Kasumi-1 (cell line): ENCODE measurements at regions not wholly inside any gene's neighbourhood (a gene's known extent, or its start where the extent isn't known, plus 50 kb on each side); places are given as distances from the start of the nearest gene placed in this dataset.
"Not testable (repeated sequence)": the region's sequence is repeated elsewhere in the genome, so short reads cannot be mapped to it uniquely, and the experiment has no call there.

Experiments
- DNase-seq, 2 experiments: peaks; one replicate each; lab custom pipeline; 2025; lab: John Stamatoyannopoulos, UW

DNA sequence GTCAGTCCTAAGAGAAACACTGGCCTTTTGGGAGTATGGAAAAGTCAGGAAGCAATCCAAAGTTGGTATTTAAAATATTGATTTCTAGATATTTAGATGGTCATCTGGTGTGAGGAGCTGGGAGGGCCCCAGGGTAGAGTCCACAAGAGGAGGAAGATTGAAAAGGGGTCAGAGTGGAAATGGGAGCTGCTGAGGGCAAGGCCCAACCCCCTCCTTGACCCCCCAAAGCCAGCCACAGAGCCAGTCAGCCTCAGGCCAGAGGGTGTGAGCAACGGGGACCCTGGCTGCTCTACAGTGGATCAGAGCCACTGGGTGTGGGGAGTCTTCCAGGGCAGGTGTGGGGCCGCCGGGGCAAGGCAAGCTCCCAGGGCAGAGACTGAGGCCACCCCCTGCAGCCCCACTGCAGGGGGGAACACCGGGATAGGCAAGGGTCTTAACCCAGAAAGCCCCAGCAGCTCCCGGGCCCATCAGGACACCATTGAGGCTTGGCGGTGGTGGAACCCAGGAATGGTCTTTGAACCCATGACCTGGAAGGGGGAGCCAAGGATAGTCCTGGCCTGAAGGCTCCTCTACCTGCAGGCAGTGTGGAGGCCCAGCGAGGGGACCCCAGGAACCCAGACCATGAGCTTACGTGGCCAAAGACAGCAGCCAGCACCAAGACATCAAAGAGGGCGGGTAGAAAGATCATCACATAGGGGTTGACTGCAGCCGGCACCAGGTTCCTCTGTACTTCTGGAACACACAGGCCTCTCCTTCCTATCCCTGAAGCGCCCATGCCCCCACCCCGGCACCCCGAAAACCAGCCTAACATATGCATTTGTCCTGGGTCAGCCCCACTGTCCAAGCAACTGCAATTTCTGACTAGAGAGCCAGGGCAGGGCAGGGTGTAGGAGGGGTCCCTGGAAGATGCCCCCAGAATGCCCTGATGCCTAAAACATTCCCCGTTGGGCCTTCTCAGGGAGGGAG, 51.3 kb upstream of the CSPG4 start:
- DNase-seq: not testable (repeated sequence)

DNA sequence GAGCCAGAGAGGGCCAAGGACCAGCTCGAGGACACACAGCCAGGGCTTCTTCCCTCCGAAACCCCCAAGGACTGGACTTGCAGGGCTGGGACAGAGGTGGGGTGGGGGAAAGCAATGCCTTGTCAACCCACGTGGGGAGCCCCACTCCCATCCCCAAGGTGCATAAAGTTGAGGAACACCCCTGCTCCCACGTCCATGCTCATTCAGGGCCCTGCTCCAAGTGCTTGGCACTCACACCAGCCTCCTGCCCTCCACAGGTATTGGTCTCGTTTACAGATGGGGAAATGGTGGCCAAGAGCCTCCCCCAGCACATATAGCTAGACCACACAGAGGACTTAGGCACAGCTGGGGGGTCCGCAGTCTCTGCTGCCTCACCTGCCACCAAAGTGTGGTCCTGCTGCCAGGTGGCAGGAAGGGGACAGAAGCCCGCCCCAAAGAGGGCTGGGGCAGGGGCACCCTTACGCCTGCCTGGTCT, 50.5 kb upstream of the CSPG4 start:
- no peak for DNase-seq
